ENCODE measurements at regions not wholly inside any gene's neighbourhood (a gene's known extent, or its start where the extent isn't known, plus 50 kb on each side); places are given as distances from the start of the nearest gene placed in this dataset.

DNA sequence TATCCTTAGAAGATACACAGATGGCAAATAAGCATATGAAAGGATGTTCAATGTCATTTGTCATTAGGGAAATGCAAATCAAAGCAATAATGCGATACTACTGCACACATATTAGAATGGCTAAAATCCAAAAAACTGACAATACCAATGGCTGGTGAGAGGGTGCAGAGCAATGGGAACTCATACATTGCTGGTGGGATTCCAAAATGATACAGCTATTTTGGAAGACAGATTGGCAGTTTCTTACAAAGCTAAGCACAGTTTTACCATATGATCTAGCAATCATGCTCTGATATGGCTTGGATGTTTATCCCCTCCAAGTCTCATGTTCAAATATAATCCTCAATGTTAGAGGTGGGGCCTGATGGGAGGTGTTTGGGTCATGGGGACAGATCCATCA, 122.6 kb downstream of the KCTD15 start:
- H3K9me3 Mint-ChIP-seq = peaks cover 0 to 19% (median 2%) of the 10 kb centered on the region in 11 donors
- no peak overlapping the region for H3K4me3 ChIP-seq (ENCODE audit: low read length)
- H3K4me1 ChIP-seq (ENCODE audit: control insufficient read depth in 2 of 2, insufficient read depth in 2 of 2, low read length in 2 of 2) = no peaks in the 10 kb centered on the region
- no peaks in the 10 kb centered on the region for H3K36me3 Mint-ChIP-seq
- no peak overlapping the region for H3K27ac Mint-ChIP-seq
- H3K9me3 ChIP-seq (ENCODE audit: control insufficient read depth in 2 of 3, low read length in 3 of 3) = no peaks in the 10 kb centered on the region
- ChIA-PET CTCF (no interaction called here), POLR2A (no interaction called here)
- no peaks in the 10 kb centered on the region for H3K36me3 ChIP-seq (ENCODE audit: control insufficient read depth in 2 of 3, insufficient read depth in 3 of 3, low read length in 3 of 3)
- no peak overlapping the region for H3K4me3 Mint-ChIP-seq
- ATAC-seq (no peak), DNase-seq (no peak)
- intact Hi-C loops (cut with micrococcal nuclease) = no loop called here
- H3K27ac ChIP-seq (ENCODE audit: low read depth, low read length) = no peak overlapping the region
- no peaks in the 10 kb centered on the region for H3K4me1 Mint-ChIP-seq
- no peaks in the 10 kb centered on the region for H3K27me3 ChIP-seq (ENCODE audit: control insufficient read depth in 2 of 2, insufficient read depth in 2 of 2, low read length in 2 of 2)
- H3K27me3 Mint-ChIP-seq = peaks cover 0 to 27% (median 22%) of the 10 kb centered on the region in 5 donors

DNA sequence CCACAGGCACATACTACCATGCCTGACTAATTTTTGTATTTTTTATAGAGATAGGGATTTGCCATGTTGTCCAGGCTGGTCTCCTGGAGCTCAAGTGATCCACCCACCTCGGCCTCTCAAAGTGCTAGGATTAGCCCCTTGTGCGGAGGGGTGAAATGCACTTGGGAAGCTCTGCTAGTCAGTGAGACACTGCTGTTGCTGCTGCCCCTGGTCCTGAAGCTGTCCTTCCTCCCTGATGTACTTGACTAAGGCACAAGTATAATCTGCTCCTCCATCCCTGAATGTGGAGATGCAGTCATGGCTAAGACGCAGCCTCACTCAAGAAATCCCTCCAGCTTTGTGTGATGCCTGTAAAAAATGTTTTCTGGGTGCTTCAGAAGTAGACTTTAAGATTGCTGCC, 124.5 kb downstream of the KCTD15 start:
- no peaks in the 10 kb centered on the region for H3K36me3 Mint-ChIP-seq
- H3K4me3 Mint-ChIP-seq = no peak overlapping the region
- H3K27ac Mint-ChIP-seq = no peak overlapping the region
- Histone ChIP-seq H3K36me3 (ENCODE audit: control insufficient read depth in 2 of 3, insufficient read depth in 3 of 3, low read length in 3 of 3) (no peaks in the 10 kb centered on the region), H3K9me3 (ENCODE audit: control insufficient read depth in 2 of 3, low read length in 3 of 3) (no peaks in the 10 kb centered on the region), H3K4me3 (ENCODE audit: low read length) (no peak overlapping the region), H3K4me1 (ENCODE audit: control insufficient read depth in 2 of 2, insufficient read depth in 2 of 2, low read length in 2 of 2) (no peaks in the 10 kb centered on the region), H3K27me3 (ENCODE audit: control insufficient read depth in 2 of 2, insufficient read depth in 2 of 2, low read length in 2 of 2) (no peaks in the 10 kb centered on the region), H3K27ac (ENCODE audit: low read depth, low read length) (no peak overlapping the region)
- ATAC-seq (no peak), DNase-seq (no peak)
- peaks cover 0 to 19% (median 2%) of the 10 kb centered on the region in 11 donors for H3K9me3 Mint-ChIP-seq
- ChIA-PET CTCF (no interaction called here), POLR2A (no interaction called here)
- H3K4me1 Mint-ChIP-seq = no peaks in the 10 kb centered on the region
- intact Hi-C loops (cut with micrococcal nuclease) = no loop called here
- H3K27me3 Mint-ChIP-seq = peaks cover 0 to 37% (median 28%) of the 10 kb centered on the region in 5 donors

DNA sequence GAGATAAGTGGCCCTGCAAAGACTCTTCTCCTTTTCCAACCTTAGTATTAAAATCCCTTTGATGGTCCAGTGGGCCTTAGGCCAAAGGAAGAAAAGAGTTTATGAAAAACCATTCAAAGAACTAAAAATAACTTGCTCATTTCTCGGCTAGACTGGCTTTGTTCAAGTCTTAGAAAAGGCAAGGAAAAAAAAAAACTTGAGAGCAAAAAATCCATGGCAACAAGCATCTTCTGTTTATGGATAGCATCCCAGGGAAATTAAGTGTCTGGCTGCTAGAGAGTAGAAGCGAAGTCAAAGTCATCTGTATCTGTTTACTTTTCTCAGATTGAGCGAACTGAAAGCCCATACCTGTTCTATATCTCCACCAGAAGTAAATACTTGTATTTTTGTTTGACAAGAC, 129.6 kb downstream of the KCTD15 start:
- Histone ChIP-seq H3K27me3 (ENCODE audit: control insufficient read depth in 2 of 2, insufficient read depth in 2 of 2, low read length in 2 of 2) (no peaks in the 10 kb centered on the region), H3K4me3 (ENCODE audit: low read length) (no peak overlapping the region), H3K27ac (ENCODE audit: low read depth, low read length) (no peak overlapping the region), H3K9me3 (ENCODE audit: control insufficient read depth in 2 of 3, low read length in 3 of 3) (no peaks in the 10 kb centered on the region), H3K4me1 (ENCODE audit: control insufficient read depth in 2 of 2, insufficient read depth in 2 of 2, low read length in 2 of 2) (no peaks in the 10 kb centered on the region), H3K36me3 (ENCODE audit: control insufficient read depth in 2 of 3, insufficient read depth in 3 of 3, low read length in 3 of 3) (no peaks in the 10 kb centered on the region)
- peaks cover 0 to 41% (median 33%) of the 10 kb centered on the region in 5 donors for H3K27me3 Mint-ChIP-seq
- H3K4me3 Mint-ChIP-seq = no peak overlapping the region
- H3K9me3 Mint-ChIP-seq = peaks cover 0 to 7% (median 2%) of the 10 kb centered on the region in 11 donors
- intact Hi-C loops (cut with micrococcal nuclease) = no loop called here
- ATAC-seq = no peak
- POLR2A ChIA-PET = no interaction called here
- no peaks in the 10 kb centered on the region for H3K36me3 Mint-ChIP-seq
- no peaks in the 10 kb centered on the region for H3K4me1 Mint-ChIP-seq
- DNase-seq = no peak
- CTCF ChIA-PET = no interaction called here
- no peak overlapping the region for H3K27ac Mint-ChIP-seq

DNA sequence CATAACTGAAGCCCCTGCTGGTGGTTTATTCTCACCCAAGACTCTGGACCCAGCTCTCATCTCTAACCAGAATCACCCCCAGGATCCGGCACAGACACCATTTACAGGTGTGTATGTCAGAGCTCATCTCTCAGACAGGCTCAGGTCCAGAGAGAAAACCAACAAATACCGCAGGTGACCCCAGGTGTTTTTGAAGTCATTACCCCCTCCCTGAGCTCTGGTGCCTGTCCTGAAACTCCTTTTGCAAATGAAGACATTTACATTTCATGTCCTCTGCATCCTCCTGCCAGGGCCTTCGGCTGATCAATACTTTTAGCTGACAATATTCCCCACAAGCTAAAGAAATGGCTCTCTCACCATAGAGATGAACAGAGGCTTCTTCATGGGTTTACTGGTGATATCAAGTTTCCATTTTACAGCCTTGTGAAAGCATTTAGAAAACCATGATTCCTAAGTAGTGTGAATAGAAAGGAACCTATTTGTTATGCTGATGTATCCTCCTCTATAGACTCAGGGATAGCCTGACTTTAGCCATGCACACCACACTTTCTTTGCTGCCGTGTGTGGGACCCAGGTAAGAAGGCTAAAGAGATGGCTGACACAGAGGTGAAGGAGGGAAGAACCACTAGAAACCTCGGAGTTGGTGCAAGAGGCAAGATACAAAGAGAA, 131.3 kb downstream of the KCTD15 start:
- intact Hi-C loops (cut with micrococcal nuclease) = no loop called here
- Histone ChIP-seq H3K4me1 (ENCODE audit: control insufficient read depth in 2 of 2, insufficient read depth in 2 of 2, low read length in 2 of 2) (no peaks in the 10 kb centered on the region), H3K4me3 (ENCODE audit: low read length) (no peak overlapping the region), H3K36me3 (ENCODE audit: control insufficient read depth in 2 of 3, insufficient read depth in 3 of 3, low read length in 3 of 3) (no peaks in the 10 kb centered on the region), H3K9me3 (ENCODE audit: control insufficient read depth in 2 of 3, low read length in 3 of 3) (peaks cover 0 to 2% (median 0%) of the 10 kb centered on the region in 3 experiments), H3K27ac (ENCODE audit: low read depth, low read length) (no peak overlapping the region), H3K27me3 (ENCODE audit: control insufficient read depth in 2 of 2, insufficient read depth in 2 of 2, low read length in 2 of 2) (no peaks in the 10 kb centered on the region)
- no peak for DNase-seq
- CTCF ChIA-PET = no interaction called here
- POLR2A ChIA-PET = no interaction called here
- Mint-ChIP-seq H3K9me3 (peaks cover 0 to 9% (median 3%) of the 10 kb centered on the region in 11 donors), H3K36me3 (no peaks in the 10 kb centered on the region), H3K4me3 (no peak overlapping the region), H3K27ac (no peak overlapping the region), H3K27me3 (peaks cover 0 to 41% (median 33%) of the 10 kb centered on the region in 5 donors), H3K4me1 (no peaks in the 10 kb centered on the region)
- no peak for ATAC-seq

DNA sequence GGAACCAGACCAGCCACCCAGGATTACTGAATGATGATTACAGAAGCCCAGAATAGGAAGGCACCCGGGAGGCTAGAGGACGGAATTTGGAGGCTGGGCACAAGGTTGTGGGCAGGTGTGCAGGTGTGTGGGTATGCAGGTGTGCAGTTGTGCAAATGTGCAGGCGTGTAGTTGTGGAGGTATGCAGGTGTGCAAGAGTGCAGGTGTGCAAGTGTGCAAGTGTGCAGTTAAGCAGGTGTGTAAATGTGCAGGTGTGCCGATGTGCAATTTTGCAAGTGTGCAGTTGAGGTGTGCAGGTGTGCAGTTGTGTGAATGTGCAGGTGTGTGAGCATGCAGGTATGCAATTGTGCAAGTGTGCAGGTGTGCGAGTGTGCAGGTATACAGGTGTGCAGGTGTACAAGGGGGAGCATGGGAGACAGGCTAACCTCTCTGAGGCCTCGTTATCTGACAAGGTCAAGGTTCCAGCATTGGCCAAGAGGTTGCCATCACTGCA, 131.8 kb downstream of the KCTD15 start:
- POLR2A ChIA-PET = no interaction called here
- no peaks in the 10 kb centered on the region for H3K36me3 ChIP-seq (ENCODE audit: control insufficient read depth in 2 of 3, insufficient read depth in 3 of 3, low read length in 3 of 3)
- Mint-ChIP-seq H3K27me3 (peaks cover 0 to 41% (median 36%) of the 10 kb centered on the region in 5 donors), H3K9me3 (peaks cover 0 to 12% (median 3%) of the 10 kb centered on the region in 11 donors), H3K36me3 (no peaks in the 10 kb centered on the region), H3K4me1 (no peaks in the 10 kb centered on the region), H3K27ac (no peak overlapping the region), H3K4me3 (no peak overlapping the region)
- no peaks in the 10 kb centered on the region for H3K4me1 ChIP-seq (ENCODE audit: control insufficient read depth in 2 of 2, insufficient read depth in 2 of 2, low read length in 2 of 2)
- CTCF ChIA-PET = no interaction called here
- H3K27me3 ChIP-seq (ENCODE audit: control insufficient read depth in 2 of 2, insufficient read depth in 2 of 2, low read length in 2 of 2) = no peaks in the 10 kb centered on the region
- H3K4me3 ChIP-seq (ENCODE audit: low read length) = no peak overlapping the region
- H3K27ac ChIP-seq (ENCODE audit: low read depth, low read length) = no peak overlapping the region
- DNase-seq (no peak), ATAC-seq (no peak)
- peaks cover 0 to 6% (median 0%) of the 10 kb centered on the region in 3 experiments for H3K9me3 ChIP-seq (ENCODE audit: control insufficient read depth in 2 of 3, low read length in 3 of 3)
- intact Hi-C loops (cut with micrococcal nuclease) = no loop called here

DNA sequence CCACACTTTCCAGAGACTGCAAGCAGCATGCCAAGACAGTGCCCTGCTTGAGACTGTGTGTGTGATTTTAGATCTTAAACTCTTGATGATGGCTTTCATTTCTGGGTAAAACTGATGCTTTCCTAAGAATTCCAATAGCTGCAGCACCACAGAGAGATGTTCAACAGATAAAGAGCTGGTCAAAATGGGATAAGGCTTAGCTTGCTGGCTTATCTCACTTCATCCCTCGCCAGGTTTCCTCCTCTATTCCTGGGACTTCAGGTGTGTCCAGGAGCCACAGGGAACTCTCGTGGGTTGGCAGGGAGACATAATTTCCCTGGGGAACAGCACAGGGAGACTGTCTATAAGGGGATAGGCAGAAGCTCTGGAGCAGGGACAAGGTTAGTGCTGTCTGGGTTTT, 137.3 kb downstream of the KCTD15 start:
- H3K4me3 Mint-ChIP-seq = no peak overlapping the region
- H3K4me3 ChIP-seq (ENCODE audit: low read length) = no peak overlapping the region
- H3K4me1 Mint-ChIP-seq = no peaks in the 10 kb centered on the region
- POLR2A ChIA-PET = no interaction called here
- no peaks in the 10 kb centered on the region for H3K4me1 ChIP-seq (ENCODE audit: control insufficient read depth in 2 of 2, insufficient read depth in 2 of 2, low read length in 2 of 2)
- H3K27me3 Mint-ChIP-seq = peaks cover 0 to 23% (median 8%) of the 10 kb centered on the region in 5 donors
- ATAC-seq (no peak), DNase-seq (no peak)
- CTCF ChIA-PET = no interaction called here
- intact Hi-C loops (cut with micrococcal nuclease) = no loop called here
- no peak overlapping the region for H3K27ac ChIP-seq (ENCODE audit: low read depth, low read length)
- peaks cover 0 to 33% (median 12%) of the 10 kb centered on the region in 11 donors for H3K9me3 Mint-ChIP-seq
- no peaks in the 10 kb centered on the region for H3K36me3 ChIP-seq (ENCODE audit: control insufficient read depth in 2 of 3, insufficient read depth in 3 of 3, low read length in 3 of 3)
- no peaks in the 10 kb centered on the region for H3K27me3 ChIP-seq (ENCODE audit: control insufficient read depth in 2 of 2, insufficient read depth in 2 of 2, low read length in 2 of 2)
- peaks cover 0 to 18% (median 0%) of the 10 kb centered on the region in 3 experiments for H3K9me3 ChIP-seq (ENCODE audit: control insufficient read depth in 2 of 3, low read length in 3 of 3)
- H3K36me3 Mint-ChIP-seq = peaks cover 0 to 8% (median 0%) of the 10 kb centered on the region in 5 donors
- H3K27ac Mint-ChIP-seq = no peak overlapping the region

DNA sequence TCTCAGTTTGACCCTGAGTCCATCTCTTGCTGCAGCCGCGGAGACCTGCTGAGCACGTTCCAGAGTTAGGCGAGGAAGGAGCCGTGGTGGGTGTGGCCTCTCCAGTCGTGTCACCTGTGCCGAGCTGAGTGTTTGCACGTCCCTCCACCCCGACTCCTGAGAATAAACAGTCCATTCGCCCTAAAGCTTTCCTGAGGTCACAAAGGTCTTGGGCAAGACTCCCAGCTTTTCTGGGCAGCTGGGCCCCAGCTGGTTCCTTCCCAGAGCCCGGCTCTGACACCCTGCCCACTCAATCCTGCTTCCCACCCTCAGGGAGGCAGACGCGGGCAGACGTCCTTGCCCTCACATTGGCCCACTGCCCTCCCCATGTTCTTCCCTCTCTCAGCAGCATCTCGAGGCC, 142.2 kb downstream of the KCTD15 start:
- H3K36me3 ChIP-seq (ENCODE audit: control insufficient read depth in 2 of 3, insufficient read depth in 3 of 3, low read length in 3 of 3) = no peaks in the 10 kb centered on the region
- intact Hi-C loops (cut with micrococcal nuclease) = no loop called here
- H3K27me3 ChIP-seq (ENCODE audit: control insufficient read depth in 2 of 2, insufficient read depth in 2 of 2, low read length in 2 of 2) = no peaks in the 10 kb centered on the region
- Mint-ChIP-seq H3K9me3 (peaks cover 0 to 21% (median 7%) of the 10 kb centered on the region in 11 donors), H3K4me3 (no peak overlapping the region), H3K36me3 (peaks cover 0 to 6% (median 0%) of the 10 kb centered on the region in 5 donors), H3K4me1 (no peaks in the 10 kb centered on the region), H3K27ac (no peak overlapping the region), H3K27me3 (peaks cover 0 to 17% (median 7%) of the 10 kb centered on the region in 5 donors)
- H3K27ac ChIP-seq (ENCODE audit: low read depth, low read length) = no peak overlapping the region
- H3K4me1 ChIP-seq (ENCODE audit: control insufficient read depth in 2 of 2, insufficient read depth in 2 of 2, low read length in 2 of 2) = no peaks in the 10 kb centered on the region
- POLR2A ChIA-PET = no interaction called here
- CTCF ChIA-PET = no interaction called here
- no peak overlapping the region for H3K4me3 ChIP-seq (ENCODE audit: low read length)
- peaks cover 0 to 9% (median 0%) of the 10 kb centered on the region in 3 experiments for H3K9me3 ChIP-seq (ENCODE audit: control insufficient read depth in 2 of 3, low read length in 3 of 3)
- ATAC-seq = no peak
- DNase-seq = no peak
